ENCODE measurements at regions not wholly inside any gene's neighbourhood (a gene's known extent, or its start where the extent isn't known, plus 50 kb on each side); places are given as distances from the start of the nearest gene placed in this dataset.

DNA sequence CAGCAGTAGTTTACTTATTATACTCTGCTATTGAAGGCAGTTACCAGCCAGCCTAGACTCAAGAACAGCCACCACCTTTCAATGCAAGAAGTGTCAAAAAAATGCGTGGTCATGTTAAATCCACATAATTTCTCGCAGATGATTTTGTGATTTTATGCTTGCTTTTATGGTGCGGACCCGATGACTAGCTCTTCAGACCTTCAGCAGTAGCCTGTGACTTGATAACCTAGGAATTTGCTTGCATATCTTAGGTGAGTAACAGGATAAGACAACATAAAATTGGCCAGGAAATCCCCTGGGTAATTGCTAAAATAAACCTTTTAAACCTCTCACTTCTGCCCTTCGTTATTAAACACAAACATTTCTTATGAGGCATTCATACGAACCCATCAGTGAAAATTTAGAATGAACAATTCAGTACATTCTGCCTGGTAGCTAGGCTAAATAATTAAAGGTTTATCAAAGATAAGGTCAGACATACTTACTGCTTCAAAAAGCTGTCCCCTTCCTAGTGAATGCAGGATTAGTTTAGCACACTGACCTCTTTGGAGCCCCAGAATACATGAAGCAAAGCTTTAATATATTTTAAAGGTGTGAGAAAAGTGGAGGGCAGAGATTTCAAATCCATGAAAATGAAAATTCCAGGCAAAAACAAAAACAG is 798.8 kb downstream of the OTOL1 start:
- DNase-seq (ENCODE audit: insufficient read length, low spot score), result no peak
- TF ChIP-seq, protein P1, sequence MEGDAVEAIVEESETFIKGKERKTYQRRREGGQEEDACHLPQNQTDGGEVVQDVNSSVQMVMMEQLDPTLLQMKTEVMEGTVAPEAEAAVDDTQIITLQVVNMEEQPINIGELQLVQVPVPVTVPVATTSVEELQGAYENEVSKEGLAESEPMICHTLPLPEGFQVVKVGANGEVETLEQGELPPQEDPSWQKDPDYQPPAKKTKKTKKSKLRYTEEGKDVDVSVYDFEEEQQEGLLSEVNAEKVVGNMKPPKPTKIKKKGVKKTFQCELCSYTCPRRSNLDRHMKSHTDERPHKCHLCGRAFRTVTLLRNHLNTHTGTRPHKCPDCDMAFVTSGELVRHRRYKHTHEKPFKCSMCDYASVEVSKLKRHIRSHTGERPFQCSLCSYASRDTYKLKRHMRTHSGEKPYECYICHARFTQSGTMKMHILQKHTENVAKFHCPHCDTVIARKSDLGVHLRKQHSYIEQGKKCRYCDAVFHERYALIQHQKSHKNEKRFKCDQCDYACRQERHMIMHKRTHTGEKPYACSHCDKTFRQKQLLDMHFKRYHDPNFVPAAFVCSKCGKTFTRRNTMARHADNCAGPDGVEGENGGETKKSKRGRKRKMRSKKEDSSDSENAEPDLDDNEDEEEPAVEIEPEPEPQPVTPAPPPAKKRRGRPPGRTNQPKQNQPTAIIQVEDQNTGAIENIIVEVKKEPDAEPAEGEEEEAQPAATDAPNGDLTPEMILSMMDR (IDR thresholded peaks at IDR 0.05; ENCODE audit: insufficient read depth, missing control alignments), result no peak
- FAIRE-seq, result no peak

DNA sequence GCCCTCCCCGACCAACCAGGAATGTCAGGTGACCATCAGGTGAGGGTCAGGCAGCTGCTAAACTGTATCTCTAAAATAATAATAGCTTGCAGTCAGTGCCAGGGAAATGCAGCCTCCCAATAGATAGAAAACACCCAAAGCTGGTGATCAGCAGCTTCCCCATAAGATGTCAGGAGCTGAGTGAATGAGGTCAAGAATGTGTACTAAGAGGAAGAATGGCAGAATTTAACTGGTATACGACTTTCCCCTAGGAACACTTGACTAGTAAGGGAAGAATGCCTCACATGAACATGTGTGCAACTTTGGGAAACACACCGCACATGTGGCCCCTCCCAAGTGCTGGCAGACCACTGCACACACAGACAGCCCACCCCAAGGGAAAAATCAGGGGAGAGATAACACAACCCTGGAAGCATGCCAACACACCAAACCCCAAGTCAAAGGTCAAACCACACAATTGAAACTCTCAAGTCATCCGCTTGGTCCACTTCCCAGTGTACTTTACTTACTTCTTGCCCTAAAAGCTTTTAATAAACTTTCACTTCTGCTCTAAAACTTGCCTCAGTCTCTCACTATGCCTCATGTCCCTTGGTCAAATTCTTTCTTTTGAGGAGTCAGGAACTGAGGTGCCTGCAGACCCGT is 806.5 kb downstream of the OTOL1 start:
- DNase-seq (ENCODE audit: insufficient read length, low spot score), result no peak
- FAIRE-seq, result no peak
- TF ChIP-seq, protein P1 (IDR thresholded peaks at IDR 0.05; ENCODE audit: insufficient read depth, missing control alignments), result no peak

DNA sequence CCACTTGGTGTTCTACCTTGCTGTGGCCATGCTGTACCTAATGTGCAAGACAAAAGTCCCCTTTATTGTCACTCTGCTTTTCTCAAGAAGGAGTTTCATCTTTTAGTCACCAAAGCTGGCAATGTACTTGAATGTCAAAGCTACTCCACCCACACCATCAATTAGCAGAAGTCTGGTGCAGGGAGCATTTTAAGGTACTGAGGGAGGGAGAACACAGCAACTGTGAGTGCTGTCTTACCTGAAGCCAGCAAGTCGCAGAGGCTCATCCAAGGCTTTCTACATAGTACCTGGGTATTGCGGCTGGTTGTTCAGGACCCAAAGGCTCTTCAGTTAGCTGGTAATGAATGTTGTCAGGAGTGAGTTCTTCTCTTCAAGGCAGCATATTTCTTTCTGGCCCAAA is 820.4 kb downstream of the OTOL1 start:
- TF ChIP-seq, protein P1 (IDR thresholded peaks at IDR 0.05; ENCODE audit: insufficient read depth, missing control alignments), result no peak
- DNase-seq (ENCODE audit: insufficient read length, low spot score) (no peak), FAIRE-seq (no peak)

DNA sequence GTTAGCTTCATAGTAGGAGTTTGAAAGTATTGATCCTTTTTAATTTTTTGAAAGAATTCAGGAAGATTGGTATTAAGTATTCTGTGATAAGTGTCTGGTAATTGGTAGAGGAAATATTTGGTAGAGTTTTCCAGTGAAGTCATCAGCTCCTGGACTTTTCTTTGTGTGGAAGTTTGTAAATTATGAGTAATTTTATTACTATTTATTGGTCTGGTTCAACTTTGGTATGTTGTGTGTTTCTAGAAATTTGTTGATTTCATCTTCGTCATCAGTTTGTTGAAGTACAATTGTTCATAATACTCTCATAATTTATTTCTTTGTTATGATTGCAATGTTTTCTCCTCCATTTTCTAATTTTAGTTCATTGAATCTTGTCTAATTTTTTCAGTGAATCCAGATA is 832.0 kb downstream of the OTOL1 start:
- DNase-seq (ENCODE audit: insufficient read length, low spot score) (no peak), FAIRE-seq (no peak)
- TF ChIP-seq, protein P1 (IDR thresholded peaks at IDR 0.05; ENCODE audit: insufficient read depth, missing control alignments), result no peak

DNA sequence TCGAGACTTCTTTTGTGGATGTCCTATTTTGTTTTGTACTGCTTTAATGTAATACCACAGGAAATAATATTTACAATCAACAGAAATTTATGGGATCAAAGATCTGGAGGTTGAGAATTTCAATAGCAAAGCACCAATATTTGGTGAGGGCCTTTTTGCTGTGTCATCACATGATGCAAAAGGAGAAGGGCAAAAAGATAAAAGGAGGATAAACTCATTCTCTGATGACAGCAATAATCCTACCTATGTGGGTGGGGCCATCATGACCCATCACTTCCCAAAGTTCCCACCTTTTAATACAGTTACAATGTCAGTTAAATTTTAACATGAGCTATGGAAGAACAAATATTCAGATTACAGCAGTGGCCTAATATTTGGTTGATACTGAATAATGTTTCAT is 832.9 kb downstream of the OTOL1 start:
- no peak for FAIRE-seq
- TF ChIP-seq, protein P1 (IDR thresholded peaks at IDR 0.05; ENCODE audit: insufficient read depth, missing control alignments), result no peak
- no peak for DNase-seq (ENCODE audit: insufficient read length, low spot score)

DNA sequence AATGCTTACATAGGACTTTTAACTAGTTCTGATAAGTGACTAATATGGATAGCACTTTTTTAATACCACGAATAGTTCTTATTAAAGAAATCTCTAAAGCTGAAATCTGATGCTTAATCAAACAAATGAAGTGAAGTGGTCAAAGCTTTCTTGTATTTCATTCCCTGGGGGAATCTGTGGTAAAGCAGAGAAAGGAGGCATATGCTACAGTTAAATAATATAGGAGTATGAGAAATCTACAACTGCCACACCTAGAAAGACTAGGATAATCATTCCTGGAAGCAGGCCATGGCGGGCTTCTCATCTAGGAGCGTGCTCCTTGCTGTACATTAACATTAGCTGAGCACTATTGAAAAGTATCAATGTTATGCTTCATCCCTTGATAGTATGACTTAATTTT is 835.7 kb downstream of the OTOL1 start:
- TF ChIP-seq, protein P1 (IDR thresholded peaks at IDR 0.05; ENCODE audit: insufficient read depth, missing control alignments), result no peak
- DNase-seq (ENCODE audit: insufficient read length, low spot score), result no peak
- no peak for FAIRE-seq

DNA sequence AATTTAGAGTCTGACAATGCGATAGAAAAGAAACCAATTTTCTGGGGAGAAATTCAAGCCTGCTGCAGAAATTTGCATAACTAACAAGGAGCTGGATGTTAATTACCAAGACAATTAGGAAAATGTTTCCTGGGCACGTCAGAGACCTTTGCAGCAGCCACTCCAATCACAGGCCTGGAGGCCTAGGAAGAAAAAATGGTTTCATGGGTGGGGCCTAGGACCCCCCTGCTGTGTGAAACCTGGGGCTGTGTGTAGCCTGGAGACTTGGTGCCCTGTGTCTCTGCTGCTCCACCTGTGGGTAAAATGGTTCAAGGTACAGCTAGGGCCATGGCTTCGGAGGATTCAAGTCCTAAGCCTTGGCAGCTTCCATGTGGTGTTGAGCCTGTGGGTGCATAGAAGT is 837.9 kb downstream of the OTOL1 start:
- DNase-seq (ENCODE audit: insufficient read length, low spot score), result no peak
- TF ChIP-seq, protein P1 (IDR thresholded peaks at IDR 0.05; ENCODE audit: insufficient read depth, missing control alignments), result no peak
- FAIRE-seq, result no peak
